ENCODE measurements at regions not wholly inside any gene's neighbourhood (a gene's known extent, or its start where the extent isn't known, plus 50 kb on each side); places are given as distances from the start of the nearest gene placed in this dataset.

- TF ChIP-seq CTCF (IDR thresholded peaks at IDR 0.05 in 4 of 5, conservative IDR thresholded peaks at IDR 0.05 in 1 of 5) (no peak), POLR2A (IDR thresholded peaks at IDR 0.05) (no peak)
Measured at GRCh38 chr2:176813621-176814049, 399.0 kb upstream of the HNRNPA3 start.
